ENCODE measurements at regions not wholly inside any gene's neighbourhood (a gene's known extent, or its start where the extent isn't known, plus 50 kb on each side); places are given as distances from the start of the nearest gene placed in this dataset.
"Not testable (repeated sequence)": the region's sequence is repeated elsewhere in the genome, so short reads cannot be mapped to it uniquely, and the experiment has no call there.

- TF ChIP-seq PATZ1 (CRISPR knock-in tag; IDR thresholded peaks at IDR 0.05; ENCODE audit: borderline replicate concordance): no peak
Measured at GRCh38 chr10:16014469-16014868, 154.2 kb upstream of the MINDY3 start (continued).

GRCh38 chr10:16016688-16017087 lies 156.4 kb upstream of the MINDY3 start:
- ATAC-seq: no peak
- TF ChIP-seq BACH2 (CRISPR knock-in tag; IDR thresholded peaks at IDR 0.05; ENCODE audit: borderline replicate concordance) (no peak), OSR1 (CRISPR knock-in tag; IDR thresholded peaks at IDR 0.05) (no peak), RARB (CRISPR knock-in tag; IDR thresholded peaks at IDR 0.05) (no peak), TCF4 (CRISPR knock-in tag; IDR thresholded peaks at IDR 0.05; ENCODE audit: borderline replicate concordance) (no peak), CREB5 (CRISPR knock-in tag; IDR thresholded peaks at IDR 0.05; ENCODE audit: low read depth) (no peak), ISL1 (CRISPR knock-in tag; IDR thresholded peaks at IDR 0.05) (no peak), POU6F1 (CRISPR knock-in tag; IDR thresholded peaks at IDR 0.05; ENCODE audit: borderline replicate concordance, low read depth) (no peak), CSDC2 (CRISPR knock-in tag; IDR thresholded peaks at IDR 0.05) (no peak), ARNTL (CRISPR knock-in tag; IDR thresholded peaks at IDR 0.05; ENCODE audit: borderline replicate concordance, low read depth) (no peak), ZNF70 (CRISPR knock-in tag; IDR thresholded peaks at IDR 0.05) (no peak), PPARA (CRISPR knock-in tag; IDR thresholded peaks at IDR 0.05; ENCODE audit: borderline replicate concordance) (no peak), ZFP30 (CRISPR knock-in tag; IDR thresholded peaks at IDR 0.05) (no peak), TOX (CRISPR knock-in tag; IDR thresholded peaks at IDR 0.05; ENCODE audit: borderline replicate concordance) (no peak), TSHZ2 (CRISPR knock-in tag; IDR thresholded peaks at IDR 0.05) (no peak), ESRRG (CRISPR knock-in tag; IDR thresholded peaks at IDR 0.05) (no peak), ZNF565 (CRISPR knock-in tag; conservative IDR thresholded peaks at IDR 0.05; ENCODE audit: low read depth) (no peak), ZNF8 (CRISPR knock-in tag; IDR thresholded peaks at IDR 0.05) (no peak)

GRCh38 chr10:16020836-16021235 lies 160.5 kb upstream of the MINDY3 start:
- no peak for ATAC-seq
- no peak for TF ChIP-seq TSHZ2 (CRISPR knock-in tag; IDR thresholded peaks at IDR 0.05)
- no peak for TF ChIP-seq CREB5 (CRISPR knock-in tag; IDR thresholded peaks at IDR 0.05; ENCODE audit: low read depth)
- no peak for TF ChIP-seq SNAI2 (CRISPR knock-in tag; IDR thresholded peaks at IDR 0.05)
- no peak for TF ChIP-seq TCF4 (CRISPR knock-in tag; IDR thresholded peaks at IDR 0.05; ENCODE audit: borderline replicate concordance)
- TF ChIP-seq TOX (CRISPR knock-in tag; IDR thresholded peaks at IDR 0.05; ENCODE audit: borderline replicate concordance): no peak

- ATAC-seq: not testable (repeated sequence)
Measured at GRCh38 chr10:16026832-16027231, 166.5 kb upstream of the MINDY3 start.
